ENCODE measurements at regions not wholly inside any gene's neighbourhood (a gene's known extent, or its start where the extent isn't known, plus 50 kb on each side); places are given as distances from the start of the nearest gene placed in this dataset.

DNA sequence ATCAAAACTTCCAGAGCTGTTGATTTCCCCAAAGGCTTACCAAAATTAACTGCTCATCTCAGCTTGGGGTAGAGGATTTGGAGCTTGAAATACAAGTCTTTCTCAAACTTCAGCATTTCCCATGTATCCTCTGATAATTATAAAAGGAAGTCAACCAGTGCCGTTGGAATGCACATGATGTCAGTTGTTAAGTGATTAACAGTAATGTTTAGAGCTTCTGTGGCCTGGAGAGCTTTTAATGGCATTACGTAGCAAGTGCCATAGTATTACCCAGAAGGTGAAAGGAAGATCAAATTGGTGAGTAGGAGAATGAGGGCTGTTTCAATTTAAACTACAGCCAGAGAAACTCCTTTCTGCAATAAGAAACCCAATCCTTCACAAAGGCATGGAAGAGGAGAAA, 62.5 kb upstream of the PTPRR start:
- TF ChIP-seq REST (IDR thresholded peaks at IDR 0.05; ENCODE audit: borderline replicate concordance) (no peak), RAD21 (conservative IDR thresholded peaks at IDR 0.05) (no peak), CTCF (IDR thresholded peaks at IDR 0.05; ENCODE audit: poor library complexity, severe bottlenecking) (no peak)
